Transverse colon (tissue), 4 donors: ENCODE measurements at regions not wholly inside any gene's neighbourhood (a gene's known extent, or its start where the extent isn't known, plus 50 kb on each side); places are given as distances from the start of the nearest gene placed in this dataset.
A peak's percentile ranks its signal among the peaks of the same experiment; 100 is the strongest.

Source experiments
- DNase-seq: peaks from one replicate; pipeline ENCODE4 v3.0.0-alpha.2; 2019
- H3K27ac ChIP-seq, 4 donors: fragments of 200-600 bp; sonication (generic); 2 replicates each; pipeline ENCODE4 v1.5.1; 2016 to 2018; ENCODE audit warnings: inconsistent platforms in 4 of 4
- H3K27me3 ChIP-seq: fragments of 200-600 bp; sonication (generic); 2 replicates; pipeline ENCODE4 v1.5.1; 2017; ENCODE audit warnings: inconsistent platforms
- H3K36me3 ChIP-seq, 4 donors: fragments of 200-600 bp; sonication (generic); 2 replicates each; pipeline ENCODE4 v1.5.1; 2017 to 2019; ENCODE audit warnings: inconsistent platforms in 4 of 4
- H3K4me1 ChIP-seq, 4 donors: fragments of 200-600 bp; sonication (generic); 2 replicates each; pipeline ENCODE4 v1.5.1; 2017 to 2020; ENCODE audit warnings: inconsistent platforms in 4 of 4
- H3K4me3 ChIP-seq, 4 donors: fragments of 200-600 bp; sonication (generic); 1 replicate in 1 of 4; 2 replicates in 3 of 4; pipeline versions ENCODE4 v1.5.1 to v1.6.1; 2017 to 2019; ENCODE audit warnings: inconsistent platforms in 4 of 4
- H3K9me3 ChIP-seq, 2 donors: fragments of 200-600 bp; sonication (generic); 2 replicates each; pipeline ENCODE4 v1.5.1; 2017 to 2019; ENCODE audit warnings: inconsistent platforms in 2 of 2
- CTCF ChIP-seq, 5 experiments: fragments of 200-600 bp in 3 of 5; fragments of 450-650 bp in 2 of 5; sonication (generic) in 3 of 5; IDR thresholded peaks; 1 replicate in 2 of 5; 2 replicates in 3 of 5; pipeline ENCODE4 v1.5.1; 2016 to 2017; ENCODE audit warnings: antibody characterized with exemption in 5 of 5, inconsistent platforms in 3 of 5, mild to moderate bottlenecking in 2 of 5, moderate library complexity in 1 of 5
- EP300 ChIP-seq: sonication (generic); formaldehyde crosslinking; IDR thresholded peaks from one replicate; pipeline ENCODE4 v1.6.1; 2017; ENCODE audit warnings: antibody characterized with exemption, low read depth
- POLR2A ChIP-seq: fragments of 450-650 bp; IDR thresholded peaks from one replicate; pipeline ENCODE4 v1.6.1; 2016; ENCODE audit warnings: antibody characterized with exemption, mild to moderate bottlenecking, moderate library complexity
- POLR2AphosphoS5 ChIP-seq, 3 donors: sonication (generic); formaldehyde crosslinking; IDR thresholded peaks; one replicate each; pipeline ENCODE4 v1.6.1; 2016; ENCODE audit warnings: antibody characterized with exemption in 3 of 3
- WGBS, 2 donors: methylation state at CpG; one replicate each; pipeline ENCODE4 v1.1.5; 2018; ENCODE audit warnings: low coverage in 1 of 2; 5-methylcytosine and 5-hydroxymethylcytosine counted together
- in situ Hi-C, 4 donors: fragments of 200-750 bp; cut with MboI; loops; one replicate each; pipeline versions ENCODE4 v1.15.0 to v1.15.1; 2017; ENCODE audit warnings: low sequenced_read_pairs in 3 of 4, low pct_ligation_motif_present in 1 of 4, low pct_unique_long_range_greater_than_20kb in 1 of 4
- intact Hi-C: fragments of 100-400 bp; cut with DNase I; formaldehyde crosslinking; loops from one replicate; pipeline ENCODE4 v1.15.1; 2023; ENCODE audit warnings: low total_unique reads

- Histone ChIP-seq H3K9me3 (no peaks in the 10 kb centered on the region), H3K27ac (no peak overlapping the region), H3K27me3 (no peaks in the 10 kb centered on the region), H3K4me1 (peaks cover 0 to 3% (median 0%) of the 10 kb centered on the region in 4 donors), H3K36me3 (no peaks in the 10 kb centered on the region), H3K4me3 (no peak overlapping the region)
- DNase-seq: peak; percentile 64
- in situ Hi-C loops (loop anchor here in 1 of 4 donors (25.0 kb wide), 1 partner anchor 516 kb away; no protein-coding TSS in a partner anchor), intact Hi-C loops (loop anchor here (10.0 kb wide), 1 partner anchor 394 kb away; the partner anchor contains the start of gene DACT1)
- WGBS, 2 donors: 0 to 1% methylated on average over 1 to 5 of the region's 5 CpGs
- TF ChIP-seq POLR2AphosphoS5 (IDR thresholded peaks at IDR 0.05) (peak in 2 of 3 donors; percentile 13 to 22), POLR2A (no peak), CTCF (IDR thresholded peaks at IDR 0.05) (peak; percentile 58 to 78 (median 75)), EP300 (no peak)
Measured at GRCh38 chr14:59028476-59029202, 159.8 kb upstream of the DAAM1 start.

DNA sequence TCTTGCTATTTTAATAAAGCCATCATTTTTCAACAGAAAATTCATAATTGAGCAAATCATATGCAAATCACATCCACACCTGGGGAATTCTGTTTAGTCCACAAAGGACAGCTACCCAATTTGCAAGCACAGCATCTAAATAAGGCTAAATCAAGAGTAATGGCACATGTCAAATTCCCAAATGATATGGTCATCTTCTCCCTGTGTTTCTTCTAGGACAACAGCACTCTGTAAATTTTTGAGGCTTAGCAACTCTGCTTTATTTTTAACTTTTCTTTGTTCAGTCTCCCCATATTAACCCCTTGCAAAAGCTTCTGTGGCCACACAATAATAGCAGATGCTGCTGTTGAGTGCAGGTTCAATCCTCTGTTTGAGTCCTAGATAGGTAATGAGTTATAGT lies 155.6 kb upstream of the DAAM1 start:
- no peaks in the 10 kb centered on the region for H3K27me3 ChIP-seq
- H3K4me1 ChIP-seq: peaks cover 0 to 3% (median 0%) of the 10 kb centered on the region in 4 donors
- no peak for TF ChIP-seq POLR2AphosphoS5 (IDR thresholded peaks at IDR 0.05)
- no peak for TF ChIP-seq EP300
- no peak for TF ChIP-seq CTCF (IDR thresholded peaks at IDR 0.05)
- no peak for TF ChIP-seq POLR2A
- intact Hi-C loops: loop anchor here (1.0 kb wide), 1 partner anchor 7 kb away; no protein-coding TSS in a partner anchor
- no peaks in the 10 kb centered on the region for H3K36me3 ChIP-seq
- H3K27ac ChIP-seq: no peak overlapping the region
- in situ Hi-C loops: loop anchor here in 1 of 4 donors (25.0 kb wide), 1 partner anchor 521 kb away; no protein-coding TSS in a partner anchor
- DNase-seq: no peak
- no peak overlapping the region for H3K4me3 ChIP-seq
- H3K9me3 ChIP-seq: no peaks in the 10 kb centered on the region

- no peak overlapping the region for H3K27ac ChIP-seq
- DNase-seq: no peak
- intact Hi-C loops (no loop called here), in situ Hi-C loops (loop anchor here in 1 of 4 donors (25.0 kb wide), 1 partner anchor 524 kb away; no protein-coding TSS in a partner anchor)
- no peaks in the 10 kb centered on the region for H3K4me1 ChIP-seq
- H3K4me3 ChIP-seq: no peak overlapping the region
- TF ChIP-seq POLR2A (no peak), EP300 (no peak), CTCF (IDR thresholded peaks at IDR 0.05) (no peak), POLR2AphosphoS5 (IDR thresholded peaks at IDR 0.05) (no peak)
- no peaks in the 10 kb centered on the region for H3K36me3 ChIP-seq
- no peaks in the 10 kb centered on the region for H3K9me3 ChIP-seq
- no peaks in the 10 kb centered on the region for H3K27me3 ChIP-seq
- WGBS, 2 donors: 47 to 69% methylated on average over 2 of the region's 2 CpGs
Measured at GRCh38 chr14:59036134-59036533, 152.3 kb upstream of the DAAM1 start.

DNA sequence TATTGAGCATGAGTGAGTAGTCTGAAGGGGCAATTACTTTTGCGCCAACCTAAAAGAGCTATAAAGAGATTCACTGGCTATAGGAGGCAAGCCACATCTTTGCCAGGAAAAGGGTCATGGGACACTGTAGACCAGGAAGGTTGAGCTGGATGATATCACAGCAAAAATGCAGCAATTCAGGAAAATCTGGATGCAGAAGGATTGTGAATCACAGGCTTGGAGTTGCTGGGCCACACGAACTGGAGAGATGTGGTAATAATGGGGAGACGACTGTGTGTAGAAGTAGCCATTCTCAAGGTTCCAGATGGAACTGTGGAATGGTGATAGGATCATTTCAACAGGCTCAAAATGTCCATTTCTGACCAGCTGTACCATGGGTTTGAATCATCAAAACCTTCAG lies 151.4 kb upstream of the DAAM1 start:
- Histone ChIP-seq H3K27me3 (no peaks in the 10 kb centered on the region), H3K4me1 (no peaks in the 10 kb centered on the region), H3K36me3 (no peaks in the 10 kb centered on the region), H3K27ac (no peak overlapping the region), H3K4me3 (no peak overlapping the region), H3K9me3 (no peaks in the 10 kb centered on the region)
- in situ Hi-C loops: loop anchor here in 1 of 4 donors (25.0 kb wide), 1 partner anchor 525 kb away; no protein-coding TSS in a partner anchor
- TF ChIP-seq POLR2A (no peak), POLR2AphosphoS5 (IDR thresholded peaks at IDR 0.05) (no peak), EP300 (no peak), CTCF (IDR thresholded peaks at IDR 0.05) (no peak)
- intact Hi-C loops: no loop called here
- 60 to 68% methylated on average over 3 of the region's 3 CpGs for WGBS, 2 donors
- DNase-seq: no peak
